CD8-positive, alpha-beta memory T cell (primary cell): ENCODE measurements at regions not wholly inside any gene's neighbourhood (a gene's known extent, or its start where the extent isn't known, plus 50 kb on each side); places are given as distances from the start of the nearest gene placed in this dataset.

ENCODE experiments used
- CTCF ChIA-PET: fragments of 350-600 bp; sonication (Branson Sonifier 250); formaldehyde crosslinking; loops from one replicate; lab custom pipeline; 2021; ENCODE audit warnings: antibody characterized with exemption; lab: Charles Lee
- POLR2A ChIA-PET: fragments of 350-600 bp; sonication (Branson Sonifier 250); formaldehyde crosslinking; loops from one replicate; lab custom pipeline; 2021; ENCODE audit warnings: antibody characterized with exemption; lab: Charles Lee
- DNase-seq, 5 donors: peaks; one replicate each; pipeline versions ENCODE4 v3.0.0 to v3.0.0-alpha.2; 2020 to 2022; ENCODE audit warnings: mixed read lengths in 1 of 5
- H3K27ac ChIP-seq: one replicate; pipeline ENCODE4 v1.7.0; 2013; ENCODE audit warnings: low read depth, mild to moderate bottlenecking, low read length, moderate library complexity
- H3K27me3 ChIP-seq: 2 replicates; pipeline ENCODE4 v1.7.0; 2013; ENCODE audit warnings: low read length, mild to moderate bottlenecking; ENCODE audit not compliant: insufficient read depth, poor library complexity, severe bottlenecking
- H3K36me3 ChIP-seq: 2 replicates; pipeline ENCODE4 v1.7.0; 2013; ENCODE audit warnings: mild to moderate bottlenecking, low read length, moderate library complexity; ENCODE audit not compliant: insufficient read depth
- H3K4me1 ChIP-seq: 2 replicates; pipeline ENCODE4 v1.7.0; 2013; ENCODE audit warnings: mild to moderate bottlenecking, low read length, moderate library complexity; ENCODE audit not compliant: insufficient read depth
- H3K4me3 ChIP-seq: 2 replicates; pipeline ENCODE4 v1.7.0; 2013; ENCODE audit warnings: mild to moderate bottlenecking, low read length
- H3K9me3 ChIP-seq: 2 replicates; pipeline ENCODE4 v1.7.0; 2013; ENCODE audit warnings: mild to moderate bottlenecking, low read length
- H3K27ac Mint-ChIP-seq, 8 donors: one replicate each; pipeline ENCODE4 v1.8.0; 2020 to 2021; ENCODE audit warnings: mixed read lengths in 8 of 8, mild to moderate bottlenecking in 6 of 8, inconsistent platforms in 3 of 8, moderate library complexity in 3 of 8
- H3K27me3 Mint-ChIP-seq, 2 donors: one replicate each; pipeline ENCODE4 v1.8.0; 2020 to 2021; ENCODE audit warnings: mixed read lengths in 2 of 2, mild to moderate bottlenecking in 1 of 2, moderate library complexity in 1 of 2
- H3K36me3 Mint-ChIP-seq, 3 donors: one replicate each; pipeline ENCODE4 v1.8.0; 2020 to 2021; ENCODE audit warnings: mixed read lengths in 3 of 3, inconsistent platforms in 1 of 3, mild to moderate bottlenecking in 1 of 3
- H3K4me1 Mint-ChIP-seq, 3 donors: one replicate each; pipeline ENCODE4 v1.8.0; 2020 to 2021; ENCODE audit warnings: mixed read lengths in 3 of 3, inconsistent platforms in 1 of 3, mild to moderate bottlenecking in 1 of 3
- H3K4me3 Mint-ChIP-seq, 7 donors: one replicate each; pipeline ENCODE4 v1.8.0; 2020 to 2021; ENCODE audit warnings: mixed read lengths in 7 of 7, mild to moderate bottlenecking in 6 of 7, moderate library complexity in 4 of 7, inconsistent platforms in 2 of 7
- H3K9me3 Mint-ChIP-seq, 5 donors: one replicate each; pipeline ENCODE4 v1.8.0; 2020 to 2022; ENCODE audit warnings: mixed read lengths in 5 of 5, mild to moderate bottlenecking in 3 of 5, moderate library complexity in 2 of 5, inconsistent platforms in 1 of 5

DNA sequence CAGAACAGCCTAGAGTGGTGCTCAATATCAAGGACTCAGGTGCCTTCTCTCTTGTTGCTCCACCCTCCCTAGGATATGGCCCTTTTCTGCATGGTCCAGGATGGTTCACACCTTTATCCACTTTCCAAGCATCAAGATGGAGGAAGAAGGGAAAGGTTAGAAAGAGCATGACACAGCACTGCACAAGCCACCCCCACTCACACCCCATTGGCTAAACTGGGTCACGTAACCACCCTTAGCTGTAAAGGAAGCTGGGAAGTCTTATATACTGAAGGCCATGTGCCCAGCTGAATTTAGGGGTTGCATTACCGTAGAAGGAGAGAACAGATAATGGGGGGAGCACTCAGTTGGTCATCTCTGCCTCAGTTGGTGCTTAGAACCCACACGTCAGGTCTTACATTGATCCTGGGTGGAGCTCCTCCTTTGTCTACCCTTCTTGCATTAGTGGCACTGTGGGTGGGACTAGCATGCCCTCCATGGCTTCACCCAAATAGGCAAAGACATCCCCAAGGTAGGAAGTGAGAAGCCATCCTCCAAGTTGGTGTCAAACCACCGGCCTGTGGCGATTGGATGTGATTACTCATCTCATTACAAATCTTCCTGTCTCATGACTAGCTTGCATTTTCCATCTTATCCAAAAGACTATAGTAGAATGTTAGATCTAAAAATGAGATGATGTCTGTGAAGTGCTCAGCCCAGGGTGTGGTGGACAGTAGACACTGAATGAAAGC lies 248.5 kb downstream of the HAUS1 start:
- H3K4me1 Mint-ChIP-seq, result no peaks in the 10 kb centered on the region

GRCh38 chr18:46353460-46353859 lies 249.3 kb downstream of the HAUS1 start:
- no peaks in the 10 kb centered on the region for H3K9me3 Mint-ChIP-seq
- no peaks in the 10 kb centered on the region for H3K4me1 Mint-ChIP-seq
- Histone ChIP-seq H3K4me3 (no peak overlapping the region), H3K36me3 (no peaks in the 10 kb centered on the region), H3K9me3 (no peaks in the 10 kb centered on the region), H3K27me3 (no peaks in the 10 kb centered on the region), H3K4me1 (no peaks in the 10 kb centered on the region), H3K27ac (no peak overlapping the region)
- POLR2A ChIA-PET, result no interaction called here
- DNase-seq, result peak in 1 of 5 donors; percentile 15
- H3K27me3 Mint-ChIP-seq, result peaks cover 0 to 1% of the 10 kb centered on the region in 2 donors
- H3K27ac Mint-ChIP-seq, result no peak overlapping the region
- no peak overlapping the region for H3K4me3 Mint-ChIP-seq
- CTCF ChIA-PET, result interaction anchor here (0.8 to 1.1 kb wide), 2 partner anchors 8 to 180 kb away, joined by 3 read pairs; a partner anchor contains a TSS
- H3K36me3 Mint-ChIP-seq, result no peaks in the 10 kb centered on the region

More for the DNA sequence above, 248.5 kb downstream of the HAUS1 start:
- POLR2A ChIA-PET, result no interaction called here
- DNase-seq, result no peak
- Mint-ChIP-seq H3K4me3 (no peak overlapping the region), H3K27ac (no peak overlapping the region), H3K9me3 (no peaks in the 10 kb centered on the region), H3K27me3 (peaks cover 0 to 1% of the 10 kb centered on the region in 2 donors), H3K36me3 (no peaks in the 10 kb centered on the region)
- CTCF ChIA-PET, result interaction anchor here (1.1 kb wide), 1 partner anchor 9 kb away, joined by 3 read pairs; no protein-coding TSS in a partner anchor
- no peaks in the 10 kb centered on the region for H3K4me1 ChIP-seq
- H3K27me3 ChIP-seq, result no peaks in the 10 kb centered on the region
- no peak overlapping the region for H3K4me3 ChIP-seq
- H3K27ac ChIP-seq, result no peak overlapping the region
- no peaks in the 10 kb centered on the region for H3K36me3 ChIP-seq
- no peaks in the 10 kb centered on the region for H3K9me3 ChIP-seq

GRCh38 chr18:46356278-46357033 lies 252.3 kb downstream of the HAUS1 start:
- Histone ChIP-seq H3K4me3 (no peak overlapping the region), H3K36me3 (no peaks in the 10 kb centered on the region), H3K9me3 (no peaks in the 10 kb centered on the region), H3K4me1 (no peaks in the 10 kb centered on the region), H3K27ac (no peak overlapping the region), H3K27me3 (no peaks in the 10 kb centered on the region)
- peaks cover 6% of the 10 kb centered on the region in 2 donors for H3K27me3 Mint-ChIP-seq
- CTCF ChIA-PET, result no interaction called here
- peaks cover 0 to 8% (median 2%) of the 10 kb centered on the region in 5 donors for H3K9me3 Mint-ChIP-seq
- peaks cover 0 to 4% (median 0%) of the 10 kb centered on the region in 3 donors for H3K36me3 Mint-ChIP-seq
- POLR2A ChIA-PET, result no interaction called here
- no peak for DNase-seq
- no peak overlapping the region for H3K4me3 Mint-ChIP-seq
- no peaks in the 10 kb centered on the region for H3K4me1 Mint-ChIP-seq
- no peak overlapping the region for H3K27ac Mint-ChIP-seq

- no peaks in the 10 kb centered on the region for H3K27me3 ChIP-seq
- H3K9me3 ChIP-seq, result no peaks in the 10 kb centered on the region
- no peak overlapping the region for H3K27ac ChIP-seq
- POLR2A ChIA-PET, result no interaction called here
- Mint-ChIP-seq H3K27me3 (peaks cover 6% of the 10 kb centered on the region in 2 donors), H3K36me3 (peaks cover 0 to 4% (median 0%) of the 10 kb centered on the region in 3 donors), H3K4me1 (no peaks in the 10 kb centered on the region), H3K9me3 (peaks cover 0 to 8% (median 2%) of the 10 kb centered on the region in 5 donors), H3K4me3 (no peak overlapping the region), H3K27ac (no peak overlapping the region)
- no peak for DNase-seq
- CTCF ChIA-PET, result no interaction called here
- no peaks in the 10 kb centered on the region for H3K4me1 ChIP-seq
- no peaks in the 10 kb centered on the region for H3K36me3 ChIP-seq
- no peak overlapping the region for H3K4me3 ChIP-seq
These were observed 256.0 kb downstream of the HAUS1 start for GRCh38 chr18:46360102-46360699.

GRCh38 chr18:46360866-46361265 lies 256.7 kb downstream of the HAUS1 start:
- ChIA-PET POLR2A (no interaction called here), CTCF (interaction anchor here (1.3 kb wide), 1 partner anchor 8 kb away, joined by 3 read pairs; no protein-coding TSS in a partner anchor)
- no peak for DNase-seq
- Histone ChIP-seq H3K4me3 (no peak overlapping the region), H3K4me1 (no peaks in the 10 kb centered on the region), H3K36me3 (no peaks in the 10 kb centered on the region), H3K9me3 (no peaks in the 10 kb centered on the region), H3K27ac (no peak overlapping the region), H3K27me3 (no peaks in the 10 kb centered on the region)
- H3K27ac Mint-ChIP-seq, result no peak overlapping the region
- H3K27me3 Mint-ChIP-seq, result peaks cover 6% of the 10 kb centered on the region in 2 donors
- peaks cover 0 to 8% (median 2%) of the 10 kb centered on the region in 5 donors for H3K9me3 Mint-ChIP-seq
- no peaks in the 10 kb centered on the region for H3K4me1 Mint-ChIP-seq
- H3K4me3 Mint-ChIP-seq, result no peak overlapping the region
- peaks cover 0 to 4% (median 0%) of the 10 kb centered on the region in 3 donors for H3K36me3 Mint-ChIP-seq

- Histone ChIP-seq H3K36me3 (no peaks in the 10 kb centered on the region), H3K27me3 (no peaks in the 10 kb centered on the region), H3K9me3 (no peaks in the 10 kb centered on the region), H3K4me1 (no peaks in the 10 kb centered on the region), H3K4me3 (no peak overlapping the region), H3K27ac (no peak overlapping the region)
- Mint-ChIP-seq H3K4me3 (no peak overlapping the region), H3K27ac (no peak overlapping the region), H3K36me3 (peaks cover 0 to 4% (median 0%) of the 10 kb centered on the region in 3 donors), H3K9me3 (peaks cover 0 to 8% (median 2%) of the 10 kb centered on the region in 5 donors), H3K4me1 (no peaks in the 10 kb centered on the region), H3K27me3 (peaks cover 5 to 6% of the 10 kb centered on the region in 2 donors)
- ChIA-PET POLR2A (no interaction called here), CTCF (no interaction called here)
- no peak for DNase-seq
These were observed 258.3 kb downstream of the HAUS1 start for GRCh38 chr18:46362533-46362932.

- no peak overlapping the region for H3K27ac ChIP-seq
- no peak overlapping the region for H3K4me3 ChIP-seq
- H3K9me3 ChIP-seq, result no peaks in the 10 kb centered on the region
- H3K4me1 Mint-ChIP-seq, result no peaks in the 10 kb centered on the region
- peaks cover 0 to 7% (median under 1%) of the 10 kb centered on the region in 5 donors for H3K9me3 Mint-ChIP-seq
- no peak for DNase-seq
- ChIA-PET CTCF (no interaction called here), POLR2A (no interaction called here)
- peaks cover 2 to 3% of the 10 kb centered on the region in 2 donors for H3K27me3 Mint-ChIP-seq
- H3K4me1 ChIP-seq, result no peaks in the 10 kb centered on the region
- peaks cover 0 to 4% (median 0%) of the 10 kb centered on the region in 3 donors for H3K36me3 Mint-ChIP-seq
- no peak overlapping the region for H3K27ac Mint-ChIP-seq
- no peaks in the 10 kb centered on the region for H3K36me3 ChIP-seq
- no peaks in the 10 kb centered on the region for H3K27me3 ChIP-seq
- H3K4me3 Mint-ChIP-seq, result no peak overlapping the region
These were observed 259.9 kb downstream of the HAUS1 start for GRCh38 chr18:46364048-46364447.

- Mint-ChIP-seq H3K9me3 (peaks cover 0 to 2% (median 0%) of the 10 kb centered on the region in 5 donors), H3K27ac (no peak overlapping the region), H3K4me1 (no peaks in the 10 kb centered on the region), H3K36me3 (no peaks in the 10 kb centered on the region), H3K4me3 (no peak overlapping the region), H3K27me3 (no peaks in the 10 kb centered on the region)
- no peak for DNase-seq
- no peak overlapping the region for H3K4me3 ChIP-seq
- H3K36me3 ChIP-seq, result no peaks in the 10 kb centered on the region
- no peaks in the 10 kb centered on the region for H3K4me1 ChIP-seq
- H3K27me3 ChIP-seq, result no peaks in the 10 kb centered on the region
- no peak overlapping the region for H3K27ac ChIP-seq
- no peaks in the 10 kb centered on the region for H3K9me3 ChIP-seq
- CTCF ChIA-PET, result no interaction called here
- POLR2A ChIA-PET, result no interaction called here
These were observed 262.0 kb downstream of the HAUS1 start for GRCh38 chr18:46366201-46366600.
